ENCODE measurements at regions not wholly inside any gene's neighbourhood (a gene's known extent, or its start where the extent isn't known, plus 50 kb on each side); places are given as distances from the start of the nearest gene placed in this dataset.
"Not testable (repeated sequence)": the region's sequence is repeated elsewhere in the genome, so short reads cannot be mapped to it uniquely, and the experiment has no call there.

DNA sequence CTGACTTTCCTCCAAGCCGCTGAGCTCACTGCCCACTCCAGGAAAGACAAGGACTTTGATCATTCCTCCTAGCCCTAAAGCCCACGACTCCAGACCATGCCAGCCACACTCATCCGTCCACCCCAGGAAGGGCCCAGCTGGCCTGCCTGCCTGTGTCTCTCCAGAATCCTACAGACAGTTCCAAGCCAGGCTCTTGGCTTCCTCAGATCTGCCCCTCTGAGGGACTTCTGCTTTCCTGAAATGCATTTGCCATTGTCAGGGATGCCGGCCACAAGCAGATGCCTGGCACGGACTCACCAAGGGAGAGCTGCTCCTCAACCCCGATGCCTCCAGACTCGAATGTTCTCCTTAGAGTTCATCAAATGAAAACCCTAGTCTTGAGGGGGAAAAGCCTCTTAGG, 155.8 kb downstream of the OAT start:
- no peak for DNase-seq

DNA sequence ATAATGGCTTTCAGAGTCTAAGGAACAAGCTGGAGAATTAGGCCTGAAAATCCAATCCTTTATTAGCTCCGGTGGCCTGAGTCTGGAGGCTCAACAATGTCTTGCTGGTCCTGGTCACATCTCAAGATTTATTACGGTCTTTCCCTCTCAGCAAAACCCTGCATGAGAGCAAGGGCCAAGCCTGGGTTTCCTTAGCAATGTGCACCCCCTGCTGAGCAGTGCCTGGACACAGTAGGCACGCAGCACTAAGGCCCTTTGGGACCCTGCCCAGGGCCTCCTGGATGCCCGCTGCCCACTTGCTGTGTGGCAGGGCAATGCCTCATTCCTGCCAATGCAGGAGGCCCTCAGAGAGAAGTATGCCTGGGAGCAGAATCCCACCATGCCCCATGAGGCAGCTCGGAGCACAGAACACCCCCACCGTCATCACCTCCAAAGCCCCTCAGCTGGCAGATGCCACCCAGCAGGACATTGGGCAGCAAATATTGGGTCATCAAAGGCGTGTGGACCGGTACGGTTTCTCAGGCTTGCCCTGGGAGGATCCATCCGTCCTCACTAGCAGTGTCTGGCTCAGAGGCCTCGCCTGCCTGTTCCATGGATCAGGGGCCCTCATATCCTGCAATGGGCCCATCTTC, 156.4 kb downstream of the OAT start:
- DNase-seq = no peak

- no peak for DNase-seq
Measured at GRCh38 chr10:124259139-124259825, 159.4 kb downstream of the OAT start.

- no peak for DNase-seq
Measured at GRCh38 chr10:124257781-124258180, 160.9 kb downstream of the OAT start.

DNA sequence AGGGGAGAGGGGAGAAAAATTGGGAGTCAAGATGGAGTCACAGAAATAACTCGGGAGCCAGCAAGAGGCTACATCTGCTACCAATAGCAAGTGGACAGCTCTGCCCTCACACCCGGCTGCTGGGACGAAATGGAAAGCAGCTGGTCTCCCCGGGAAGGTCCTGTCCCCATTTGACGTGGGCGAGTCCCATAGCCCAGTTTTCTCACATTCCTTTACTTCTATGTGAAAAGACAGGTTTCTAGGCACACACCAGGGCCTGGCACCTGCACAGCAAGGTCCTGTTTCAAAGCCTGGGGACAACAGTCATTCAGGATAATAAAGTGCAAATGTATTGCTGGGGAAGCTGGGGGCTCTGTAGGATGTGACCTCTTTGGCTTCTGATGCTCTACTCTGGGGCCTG, 162.6 kb downstream of the OAT start:
- DNase-seq = no peak

GRCh38 chr10:124255556-124255955, 162.2 kb upstream of the CHST15 start:
- no peak for DNase-seq

DNA sequence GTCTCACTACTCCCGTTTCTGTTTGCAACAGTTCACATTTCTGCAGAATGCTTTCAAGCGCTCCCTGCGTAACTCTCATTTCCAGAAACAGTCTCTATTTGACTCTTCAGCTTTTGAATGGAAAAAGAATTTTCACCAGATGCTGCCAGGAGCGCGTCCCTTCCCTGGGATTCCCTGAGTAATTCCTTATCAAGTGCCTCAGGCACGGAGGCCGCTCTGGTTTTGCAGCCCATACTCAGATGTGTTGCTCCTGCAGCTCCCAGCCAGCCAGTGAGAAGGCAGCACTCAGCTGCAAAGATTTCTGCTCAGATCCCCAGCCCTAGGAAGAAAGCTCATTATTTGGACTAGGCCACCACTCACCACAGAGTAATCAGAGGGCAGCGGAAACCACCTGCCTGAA, 161.1 kb upstream of the CHST15 start:
- DNase-seq = no peak

DNA sequence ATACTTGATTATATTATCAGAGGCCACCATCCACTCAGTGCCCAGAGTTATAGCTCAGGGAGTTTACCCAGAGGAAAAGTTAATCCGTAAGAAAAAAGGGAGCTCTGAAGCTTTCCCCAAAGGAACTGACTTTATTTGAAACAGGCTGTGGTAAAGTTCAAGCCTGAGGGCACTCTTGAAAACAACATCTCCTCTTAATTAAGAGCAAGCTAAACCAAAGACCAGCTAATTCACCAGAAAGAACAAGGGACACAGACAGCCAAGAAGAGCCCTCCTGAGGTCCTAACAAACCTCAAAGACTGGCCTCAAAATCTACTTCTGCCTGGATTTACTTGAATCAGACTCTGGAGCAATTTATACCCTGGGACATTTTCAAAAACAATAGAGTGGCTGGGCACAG, 159.6 kb upstream of the CHST15 start:
- no peak for DNase-seq

DNA sequence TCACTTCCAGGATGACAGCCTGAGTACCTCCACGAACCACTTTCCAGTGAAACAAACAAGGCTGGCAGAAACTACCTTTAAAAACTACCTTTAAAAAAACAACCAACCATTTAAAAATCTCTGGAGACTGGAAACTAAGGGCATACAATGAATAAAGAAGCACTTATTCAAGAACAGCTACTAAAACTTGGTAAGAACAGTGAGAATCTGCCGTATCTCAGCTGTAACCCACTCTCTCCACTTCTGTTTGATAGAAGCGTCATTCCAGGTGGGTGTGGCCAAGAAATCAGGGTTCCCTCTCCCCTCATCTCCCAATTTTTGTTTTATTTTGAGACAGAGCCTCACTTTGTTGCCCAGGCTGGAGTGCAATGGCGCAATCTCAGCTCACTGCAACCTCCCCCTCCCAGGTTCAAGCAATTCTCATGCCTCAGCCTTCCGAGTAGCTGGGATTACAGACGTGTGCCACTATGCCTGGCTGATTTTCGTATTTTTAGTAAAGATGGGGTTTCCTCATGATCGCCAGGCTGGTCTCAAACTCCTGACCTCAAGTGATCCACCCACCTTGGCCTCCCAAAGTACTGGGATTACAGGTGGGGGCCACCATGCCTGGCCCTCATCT, 158.8 kb upstream of the CHST15 start:
- DNase-seq = no peak

- DNase-seq = no peak
Measured at GRCh38 chr10:124251317-124252065, 158.1 kb upstream of the CHST15 start.

GRCh38 chr10:124250506-124250905, 157.1 kb upstream of the CHST15 start:
- no peak for DNase-seq

DNA sequence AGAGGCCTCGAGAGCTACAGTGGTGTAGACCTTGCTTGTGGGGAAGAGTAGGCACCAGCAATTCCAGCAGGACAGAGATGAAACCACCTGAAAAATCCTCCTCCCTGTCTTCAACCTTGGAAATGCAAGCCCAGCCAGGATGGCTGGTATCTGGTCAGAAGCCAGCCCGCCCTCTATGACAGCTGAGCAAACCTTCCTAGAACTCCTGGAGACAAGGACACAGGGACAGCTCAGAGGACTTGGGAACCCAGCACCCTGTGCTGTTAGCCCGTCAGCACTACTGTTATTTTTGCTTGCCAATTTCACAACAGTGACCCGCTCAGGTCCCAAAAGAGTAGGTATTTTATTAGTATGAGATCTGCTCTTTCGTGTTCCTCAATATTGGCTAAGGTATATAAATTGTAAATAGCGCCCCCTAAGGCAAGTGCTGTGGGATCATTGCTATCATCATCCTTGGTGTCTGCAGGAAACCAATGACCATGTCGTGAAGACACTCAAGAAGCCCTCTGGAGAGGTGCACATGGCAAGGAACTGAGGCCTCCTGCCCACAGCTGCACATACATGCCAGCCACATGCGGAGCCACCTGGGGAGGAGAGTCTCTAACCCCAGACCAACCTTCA, 156.5 kb upstream of the CHST15 start:
- DNase-seq = no peak

GRCh38 chr10:124249196-124249595, 155.8 kb upstream of the CHST15 start:
- DNase-seq = no peak

- DNase-seq = no peak
Measured at GRCh38 chr10:124248056-124249045, 155.0 kb upstream of the CHST15 start.

DNA sequence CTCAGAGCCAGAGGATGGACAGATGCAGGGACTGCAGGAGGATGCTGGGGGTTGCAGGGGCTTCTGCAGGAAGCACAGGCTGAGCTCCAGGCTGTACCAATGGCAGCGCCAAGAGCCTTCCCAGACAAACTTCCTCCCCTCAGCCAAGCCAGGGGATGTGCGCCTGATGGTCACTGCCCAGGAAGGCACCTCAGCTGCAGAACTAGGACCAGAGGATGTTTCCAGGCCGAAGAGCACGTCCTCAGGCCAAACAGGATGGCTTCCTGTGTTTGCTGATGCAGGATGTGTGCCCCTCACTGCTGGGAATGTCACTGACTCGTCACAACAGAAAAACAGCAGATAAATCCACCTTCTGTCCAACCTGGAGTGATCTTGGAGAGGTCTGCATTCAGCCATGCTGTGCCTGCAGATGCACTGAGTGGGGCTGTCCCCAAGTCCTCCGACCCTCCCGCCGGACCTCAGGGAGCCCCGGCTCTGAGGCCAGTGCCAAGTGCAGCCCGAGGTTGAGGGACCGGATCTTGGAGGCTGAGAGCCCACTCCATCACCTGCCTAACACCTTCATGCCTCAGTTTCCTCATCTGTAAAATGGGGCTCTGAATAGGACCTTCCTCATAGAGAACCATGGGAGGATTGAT, 152.5 kb upstream of the CHST15 start:
- no peak for DNase-seq

DNA sequence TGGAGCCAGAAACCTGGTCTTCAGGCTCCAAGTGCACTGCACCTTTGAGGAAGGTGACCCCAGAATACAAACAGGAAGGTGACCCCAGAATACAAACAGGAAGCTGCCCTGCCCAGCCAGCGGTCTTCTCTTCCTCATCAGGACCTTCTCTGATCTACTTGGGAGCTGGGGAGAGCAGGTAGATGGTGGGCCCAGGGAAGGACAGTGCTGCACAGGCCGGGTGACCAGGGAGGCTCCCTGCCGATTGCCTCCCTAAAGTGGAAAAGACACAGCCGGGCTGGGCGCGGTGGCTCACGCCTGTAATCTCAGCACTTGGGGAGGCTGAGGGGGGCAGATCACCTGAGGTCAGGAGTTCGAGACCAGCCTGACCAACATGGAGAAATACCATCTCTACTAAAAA, 151.8 kb upstream of the CHST15 start:
- DNase-seq = no peak

- DNase-seq = no peak
Measured at GRCh38 chr10:124244256-124244877, 151.0 kb upstream of the CHST15 start.

GRCh38 chr10:124243702-124244121, 150.3 kb upstream of the CHST15 start:
- DNase-seq = no peak

GRCh38 chr10:124242791-124243190, 149.4 kb upstream of the CHST15 start:
- no peak for DNase-seq

GRCh38 chr10:124242365-124242764, 149.0 kb upstream of the CHST15 start:
- no peak for DNase-seq

GRCh38 chr10:124241510-124241909, 148.1 kb upstream of the CHST15 start:
- DNase-seq = not testable (repeated sequence)
